ENCODE measurements at regions not wholly inside any gene's neighbourhood (a gene's known extent, or its start where the extent isn't known, plus 50 kb on each side); places are given as distances from the start of the nearest gene placed in this dataset.

DNA sequence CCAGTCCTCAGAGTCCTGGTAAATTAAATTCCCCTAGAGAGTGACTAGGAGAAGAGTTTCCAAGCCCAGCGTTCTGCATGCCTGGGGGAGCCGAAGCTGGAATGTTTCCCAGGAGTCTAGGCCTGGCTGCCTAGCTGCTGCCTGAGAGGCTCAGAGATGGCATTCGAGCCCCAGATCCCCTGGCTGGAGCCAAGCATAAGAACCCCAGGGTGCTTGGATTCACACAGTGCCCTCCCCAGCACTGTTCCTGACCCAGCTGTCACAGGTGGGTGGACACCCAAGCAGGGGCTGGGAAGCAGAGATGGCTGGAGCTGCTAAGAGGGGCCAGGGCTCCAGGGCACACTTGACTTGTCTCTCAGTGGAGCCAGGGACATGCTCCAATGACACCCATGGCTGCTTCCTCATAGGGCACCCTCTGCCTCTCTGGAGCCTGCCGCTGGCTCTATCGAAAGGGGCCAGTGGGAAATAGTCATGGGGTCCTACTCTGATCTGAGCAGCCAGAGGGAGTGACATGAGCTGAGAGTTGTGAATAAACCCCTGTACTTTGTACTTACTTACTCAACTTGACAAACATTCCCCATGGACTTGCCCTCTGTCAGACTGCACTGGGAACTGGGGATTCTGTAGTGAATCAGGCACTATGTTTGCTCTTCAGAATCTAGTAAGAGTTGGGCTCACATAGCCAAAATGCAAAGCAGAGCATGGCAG is 62.6 kb upstream of the XPA start:
- Histone ChIP-seq H2AK9ac (replicated peaks; ENCODE audit: low read depth, low read length, poor library complexity) (no peak overlapping the region), H3K23ac (ENCODE audit: low read depth, low read length) (no peak overlapping the region), H3K9ac (ENCODE audit: low read depth, low read length) (no peak overlapping the region), H2AFZ (replicated peaks; ENCODE audit: low read length, poor library complexity) (no peak overlapping the region), H3K79me1 (ENCODE audit: low read depth in 1 of 2, low read length in 2 of 2) (no peaks in the 10 kb centered on the region), H3K56ac (ENCODE audit: extremely low read depth, insufficient read depth, low read length) (no peak overlapping the region), H3K14ac (replicated peaks; ENCODE audit: low read depth, low read length) (no peak overlapping the region), H4K91ac (ENCODE audit: insufficient read depth, low read depth, low read length) (no peak overlapping the region), H3K9me1 (ENCODE audit: insufficient read depth, low read length) (no peaks in the 10 kb centered on the region), H3K27ac (ENCODE audit: insufficient read depth, low read length) (no peak overlapping the region), H2BK5ac (ENCODE audit: low read depth, low read length, poor library complexity, severe bottlenecking) (no peak overlapping the region), H2BK15ac (ENCODE audit: low read depth, low read length) (no peak overlapping the region), H2BK120ac (ENCODE audit: low read depth, low read length) (no peak overlapping the region), H3K27me3 (ENCODE audit: control insufficient read depth, insufficient read depth, low read length) (peaks cover 57% of the 10 kb centered on the region), H4K5ac (ENCODE audit: low read depth, low read length) (no peak overlapping the region), H3K18ac (ENCODE audit: low read depth, low read length) (no peak overlapping the region), H3K4me1 (ENCODE audit: control insufficient read depth, insufficient read depth, low read length) (no peaks in the 10 kb centered on the region), H3K4ac (ENCODE audit: low read depth, low read length) (no peak overlapping the region), H3K9me3 (ENCODE audit: control insufficient read depth, insufficient read depth, low read length) (no peaks in the 10 kb centered on the region; the same call in 1 of the 2 replicates), H3K36me3 (ENCODE audit: control insufficient read depth, insufficient read depth, low read length) (no peaks in the 10 kb centered on the region), H3K4me3 (ENCODE audit: insufficient read depth, low read depth, low read length) (no peak overlapping the region), H2AK5ac (ENCODE audit: low read depth, low read length) (no peak overlapping the region), H3K4me2 (ENCODE audit: low read depth, low read length) (no peak overlapping the region), H2BK20ac (ENCODE audit: low read depth, low read length) (no peak overlapping the region), H4K20me1 (ENCODE audit: insufficient read depth, low read length) (no peaks in the 10 kb centered on the region), H4K8ac (ENCODE audit: low read depth in 2 of 2, low read length in 2 of 2) (no peak overlapping the region)
- no TSS peak for BruUV-seq (replicated peaks)
- ChIA-PET POLR2A (ENCODE audit: unreplicated experiment) (no interaction called here), CTCF (interaction anchor here (0.6 kb wide), 1 partner anchor 1370 kb away, joined by 10 read pairs; no protein-coding TSS in a partner anchor)
- DNase-seq (no peak), ATAC-seq (ENCODE audit: low read depth) (no peak; the same call in 1 of the 2 replicates)
- WGBS, 2 experiments (ENCODE audit: extremely low coverage in 2 of 2, insufficient read length in 1 of 2): 36% methylated on average over 3 of the region's 5 CpGs; no CpG with 5 or more reads in 1 of the 2 experiments
- dilution Hi-C loops (cut with HindIII; ENCODE audit: low sequenced_read_pairs, unreplicated experiment) (no loop called here), in situ Hi-C loops (cut with MboI; ENCODE audit: low sequenced_read_pairs) (no loop called here), intact Hi-C loops (cut with micrococcal nuclease) (no loop called here)
- no peak for TF ChIP-seq NFE2L2 (IDR thresholded peaks at IDR 0.05; ENCODE audit: low read depth, low read length)
- no peak for TF ChIP-seq POLR2A (IDR thresholded peaks at IDR 0.05; ENCODE audit: low read depth, low read length)
- TF ChIP-seq, protein P1, sequence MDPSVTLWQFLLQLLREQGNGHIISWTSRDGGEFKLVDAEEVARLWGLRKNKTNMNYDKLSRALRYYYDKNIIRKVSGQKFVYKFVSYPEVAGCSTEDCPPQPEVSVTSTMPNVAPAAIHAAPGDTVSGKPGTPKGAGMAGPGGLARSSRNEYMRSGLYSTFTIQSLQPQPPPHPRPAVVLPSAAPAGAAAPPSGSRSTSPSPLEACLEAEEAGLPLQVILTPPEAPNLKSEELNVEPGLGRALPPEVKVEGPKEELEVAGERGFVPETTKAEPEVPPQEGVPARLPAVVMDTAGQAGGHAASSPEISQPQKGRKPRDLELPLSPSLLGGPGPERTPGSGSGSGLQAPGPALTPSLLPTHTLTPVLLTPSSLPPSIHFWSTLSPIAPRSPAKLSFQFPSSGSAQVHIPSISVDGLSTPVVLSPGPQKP (IDR thresholded peaks at IDR 0.05; ENCODE audit: borderline replicate concordance, low read depth, low read length): no peak
- no peak for TF ChIP-seq MAFK (IDR thresholded peaks at IDR 0.05; ENCODE audit: low read depth, low read length)
- no peak for TF ChIP-seq CEBPB (IDR thresholded peaks at IDR 0.05; ENCODE audit: low read depth, low read length)
- TF ChIP-seq, protein P2, sequence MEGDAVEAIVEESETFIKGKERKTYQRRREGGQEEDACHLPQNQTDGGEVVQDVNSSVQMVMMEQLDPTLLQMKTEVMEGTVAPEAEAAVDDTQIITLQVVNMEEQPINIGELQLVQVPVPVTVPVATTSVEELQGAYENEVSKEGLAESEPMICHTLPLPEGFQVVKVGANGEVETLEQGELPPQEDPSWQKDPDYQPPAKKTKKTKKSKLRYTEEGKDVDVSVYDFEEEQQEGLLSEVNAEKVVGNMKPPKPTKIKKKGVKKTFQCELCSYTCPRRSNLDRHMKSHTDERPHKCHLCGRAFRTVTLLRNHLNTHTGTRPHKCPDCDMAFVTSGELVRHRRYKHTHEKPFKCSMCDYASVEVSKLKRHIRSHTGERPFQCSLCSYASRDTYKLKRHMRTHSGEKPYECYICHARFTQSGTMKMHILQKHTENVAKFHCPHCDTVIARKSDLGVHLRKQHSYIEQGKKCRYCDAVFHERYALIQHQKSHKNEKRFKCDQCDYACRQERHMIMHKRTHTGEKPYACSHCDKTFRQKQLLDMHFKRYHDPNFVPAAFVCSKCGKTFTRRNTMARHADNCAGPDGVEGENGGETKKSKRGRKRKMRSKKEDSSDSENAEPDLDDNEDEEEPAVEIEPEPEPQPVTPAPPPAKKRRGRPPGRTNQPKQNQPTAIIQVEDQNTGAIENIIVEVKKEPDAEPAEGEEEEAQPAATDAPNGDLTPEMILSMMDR (conservative IDR thresholded peaks at IDR 0.05; ENCODE audit: low read depth, low read length): no peak
- TF ChIP-seq BHLHE40 (IDR thresholded peaks at IDR 0.05; ENCODE audit: low read depth, low read length): no peak
- TF ChIP-seq, protein P3, sequence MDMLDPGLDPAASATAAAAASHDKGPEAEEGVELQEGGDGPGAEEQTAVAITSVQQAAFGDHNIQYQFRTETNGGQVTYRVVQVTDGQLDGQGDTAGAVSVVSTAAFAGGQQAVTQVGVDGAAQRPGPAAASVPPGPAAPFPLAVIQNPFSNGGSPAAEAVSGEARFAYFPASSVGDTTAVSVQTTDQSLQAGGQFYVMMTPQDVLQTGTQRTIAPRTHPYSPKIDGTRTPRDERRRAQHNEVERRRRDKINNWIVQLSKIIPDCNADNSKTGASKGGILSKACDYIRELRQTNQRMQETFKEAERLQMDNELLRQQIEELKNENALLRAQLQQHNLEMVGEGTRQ (IDR thresholded peaks at IDR 0.05; ENCODE audit: low read depth, low read length): no peak
- TF ChIP-seq MAZ (IDR thresholded peaks at IDR 0.05; ENCODE audit: borderline replicate concordance, low read depth, low read length): no peak
- TF ChIP-seq FOS (IDR thresholded peaks at IDR 0.05; ENCODE audit: low read depth, low read length): no peak
